T-cell (primary cell): ENCODE measurements at regions not wholly inside any gene's neighbourhood (a gene's known extent, or its start where the extent isn't known, plus 50 kb on each side); places are given as distances from the start of the nearest gene placed in this dataset.
"Not testable (repeated sequence)": the region's sequence is repeated elsewhere in the genome, so short reads cannot be mapped to it uniquely, and the experiment has no call there.

ENCODE experiments used
- ATAC-seq, 4 experiments: fragments of 200-7000 bp in 3 of 4; fragments of 150-1000 bp in 1 of 4; cut with Tn5 transposase; replicated peaks in 1 of 4; 1 replicate in 3 of 4; 2 replicates in 1 of 4; pipeline ENCODE4 v1.10.0; 2021; ENCODE audit warnings: moderate library complexity in 3 of 4, mild to moderate bottlenecking in 2 of 4, moderate number of reproducible peaks in 1 of 4
- CTCF ChIA-PET, 2 donors: fragments of 300-600 bp; sonication (Branson Sonifier 250); formaldehyde crosslinking; loops; one replicate each; lab custom pipeline; 2022; ENCODE audit warnings: antibody characterized with exemption in 2 of 2; lab: Charles Lee
- POLR2A ChIA-PET, 2 donors: fragments of 300-600 bp; sonication (Branson Sonifier 250); formaldehyde crosslinking; loops; one replicate each; lab custom pipeline; 2022; ENCODE audit warnings: antibody characterized with exemption in 2 of 2; lab: Charles Lee
- DNase-seq, 35 experiments: peaks; one replicate each; pipeline versions ENCODE4 v3.0.0 to v3.0.0-alpha.2; 2013 to 2023
- H3K27ac ChIP-seq: one replicate; pipeline ENCODE4 v1.5.1; 2013; ENCODE audit warnings: low read length
- H3K27me3 ChIP-seq, 2 experiments: replicated peaks in 1 of 2; 1 replicate in 1 of 2; 2 replicates in 1 of 2; pipeline versions ENCODE4 v1.6.1 to v1.7.0; 2013; ENCODE audit warnings: low read length in 1 of 2, mixed read lengths in 1 of 2; ENCODE audit not compliant: control insufficient read depth in 2 of 2, insufficient read depth in 2 of 2; ENCODE audit errors: extremely low read depth in 1 of 2
- H3K36me3 ChIP-seq, 2 donors: 1 replicate in 1 of 2; 2 replicates in 1 of 2; pipeline versions ENCODE4 v1.6.1 to v1.7.0; 2013; ENCODE audit warnings: low read length in 1 of 2; ENCODE audit not compliant: control insufficient read depth in 2 of 2, insufficient read depth in 1 of 2; ENCODE audit errors: extremely low read depth in 1 of 2
- H3K4me1 ChIP-seq, 2 experiments: 1 replicate in 1 of 2; 2 replicates in 1 of 2; pipeline versions ENCODE4 v1.6.1 to v1.7.0; 2013; ENCODE audit warnings: low read length in 2 of 2, mixed read lengths in 1 of 2; ENCODE audit not compliant: insufficient read depth in 2 of 2, control insufficient read depth in 1 of 2; ENCODE audit errors: extremely low read depth in 1 of 2
- H3K4me3 ChIP-seq, 2 donors: 1 replicate in 1 of 2; 2 replicates in 1 of 2; pipeline versions ENCODE4 v1.5.1 to v1.7.0; 2013; ENCODE audit warnings: mild to moderate bottlenecking in 2 of 2, low read length in 1 of 2, moderate library complexity in 1 of 2; ENCODE audit not compliant: control insufficient read depth in 1 of 2; ENCODE audit errors: extremely low read depth in 1 of 2
- H3K9me3 ChIP-seq: 2 replicates; pipeline ENCODE4 v1.7.0; 2013
- H3K27ac Mint-ChIP-seq, 2 donors: one replicate each; pipeline ENCODE4 v1.8.0; 2020 to 2021; ENCODE audit warnings: mild to moderate bottlenecking in 2 of 2, mixed read lengths in 2 of 2
- H3K27me3 Mint-ChIP-seq, 2 donors: one replicate each; pipeline ENCODE4 v1.8.0; 2021 to 2022; ENCODE audit warnings: mixed read lengths in 2 of 2
- H3K36me3 Mint-ChIP-seq: one replicate; pipeline ENCODE4 v1.8.0; 2021; ENCODE audit warnings: mixed read lengths
- H3K4me1 Mint-ChIP-seq, 3 donors: one replicate each; pipeline ENCODE4 v1.8.0; 2020 to 2022; ENCODE audit warnings: mixed read lengths in 3 of 3, mild to moderate bottlenecking in 1 of 3
- H3K4me3 Mint-ChIP-seq, 3 donors: one replicate each; pipeline ENCODE4 v1.8.0; 2020 to 2022; ENCODE audit warnings: mild to moderate bottlenecking in 3 of 3, mixed read lengths in 3 of 3, moderate library complexity in 3 of 3
- H3K9me3 Mint-ChIP-seq, 3 donors: one replicate each; pipeline ENCODE4 v1.8.0; 2020 to 2022; ENCODE audit warnings: mixed read lengths in 3 of 3
- WGBS: methylation state at CpG from one replicate; pipeline ENCODE4 v1.1.5; 2013; ENCODE audit warnings: missing lambda C conversion rate; ENCODE audit not compliant: insufficient coverage; 5-methylcytosine and 5-hydroxymethylcytosine counted together

- H3K9me3 Mint-ChIP-seq: peaks cover 0 to 3% (median 0%) of the 10 kb centered on the region in 3 donors
- no peak for ATAC-seq
- Histone ChIP-seq H3K4me3 (no peak overlapping the region), H3K36me3 (no peaks in the 10 kb centered on the region), H3K4me1 (no peaks in the 10 kb centered on the region), H3K9me3 (no peaks in the 10 kb centered on the region), H3K27me3 (no peaks in the 10 kb centered on the region), H3K27ac (no peak overlapping the region)
- no peak overlapping the region for H3K4me3 Mint-ChIP-seq
- H3K27ac Mint-ChIP-seq: no peak overlapping the region
- no peak for DNase-seq
- WGBS: 60% methylated on average over 1 of the region's 4 CpGs
- ChIA-PET CTCF (no interaction called here), POLR2A (no interaction called here)
- no peaks in the 10 kb centered on the region for H3K4me1 Mint-ChIP-seq
- no peaks in the 10 kb centered on the region for H3K27me3 Mint-ChIP-seq
- no peaks in the 10 kb centered on the region for H3K36me3 Mint-ChIP-seq
Measured at GRCh38 chr4:159593681-159594080, 490.8 kb downstream of the RAPGEF2 start.

DNA sequence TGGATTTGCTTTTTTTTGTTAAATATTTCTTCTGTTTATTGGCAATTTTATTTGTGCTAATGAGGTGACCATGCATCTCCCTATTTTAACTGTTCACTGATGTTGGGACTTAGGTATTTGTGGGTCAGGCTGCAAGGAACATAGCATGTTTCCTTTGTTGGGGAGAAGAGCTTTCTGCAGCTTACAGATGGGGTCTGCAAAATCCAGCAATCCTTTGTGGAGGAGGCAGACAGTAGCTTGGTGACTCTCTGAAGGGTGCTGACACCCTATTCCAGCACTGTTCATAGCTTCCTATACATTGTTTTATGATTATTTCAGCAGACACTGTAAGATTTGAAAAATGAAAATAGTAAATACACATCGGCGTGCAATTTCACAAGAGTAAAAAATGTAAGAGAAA, 491.7 kb downstream of the RAPGEF2 start:
- Histone ChIP-seq H3K4me3 (no peak overlapping the region), H3K27ac (no peak overlapping the region), H3K36me3 (no peaks in the 10 kb centered on the region), H3K27me3 (no peaks in the 10 kb centered on the region), H3K4me1 (no peaks in the 10 kb centered on the region), H3K9me3 (no peaks in the 10 kb centered on the region)
- H3K4me3 Mint-ChIP-seq: no peak overlapping the region
- no peaks in the 10 kb centered on the region for H3K4me1 Mint-ChIP-seq
- WGBS: no CpG with 5 or more reads among the region's 2 CpGs
- no peaks in the 10 kb centered on the region for H3K27me3 Mint-ChIP-seq
- POLR2A ChIA-PET: no interaction called here
- no peak for DNase-seq
- CTCF ChIA-PET: no interaction called here
- ATAC-seq: no peak
- no peaks in the 10 kb centered on the region for H3K9me3 Mint-ChIP-seq
- H3K27ac Mint-ChIP-seq: no peak overlapping the region
- no peaks in the 10 kb centered on the region for H3K36me3 Mint-ChIP-seq

GRCh38 chr4:159595101-159595500, 492.2 kb downstream of the RAPGEF2 start:
- H3K9me3 ChIP-seq, H3K4me1 ChIP-seq, H3K4me3 ChIP-seq, POLR2A ChIA-PET, H3K36me3 Mint-ChIP-seq, H3K4me1 Mint-ChIP-seq, ATAC-seq, H3K27ac ChIP-seq, H3K27me3 Mint-ChIP-seq, H3K4me3 Mint-ChIP-seq, H3K27me3 ChIP-seq, DNase-seq, CTCF ChIA-PET, H3K27ac Mint-ChIP-seq, H3K9me3 Mint-ChIP-seq, H3K36me3 ChIP-seq: not testable (repeated sequence)
- 14% methylated on average over 1 of the region's 4 CpGs for WGBS

GRCh38 chr4:159598602-159599001, 495.7 kb downstream of the RAPGEF2 start:
- H3K27me3 Mint-ChIP-seq: no peaks in the 10 kb centered on the region
- Histone ChIP-seq H3K4me1 (no peaks in the 10 kb centered on the region), H3K4me3 (no peak overlapping the region), H3K27me3 (no peaks in the 10 kb centered on the region), H3K36me3 (no peaks in the 10 kb centered on the region), H3K27ac (no peak overlapping the region), H3K9me3 (no peaks in the 10 kb centered on the region)
- no peaks in the 10 kb centered on the region for H3K4me1 Mint-ChIP-seq
- DNase-seq (no peak), ATAC-seq (no peak)
- ChIA-PET POLR2A (no interaction called here), CTCF (no interaction called here)
- no peak overlapping the region for H3K4me3 Mint-ChIP-seq
- H3K27ac Mint-ChIP-seq: no peak overlapping the region
- H3K36me3 Mint-ChIP-seq: no peaks in the 10 kb centered on the region
- WGBS: 100% methylated on average over 1 of the region's 2 CpGs
- H3K9me3 Mint-ChIP-seq: no peaks in the 10 kb centered on the region

- Histone ChIP-seq H3K4me1 (no peaks in the 10 kb centered on the region), H3K36me3 (no peaks in the 10 kb centered on the region), H3K4me3 (no peak overlapping the region), H3K27ac (no peak overlapping the region), H3K27me3 (no peaks in the 10 kb centered on the region), H3K9me3 (no peaks in the 10 kb centered on the region)
- H3K27ac Mint-ChIP-seq: no peak overlapping the region
- CTCF ChIA-PET: interaction anchor here in 1 of 2 donors (0.7 kb wide), 1 partner anchor 64 kb away, joined by 3 read pairs; no protein-coding TSS in a partner anchor
- no peaks in the 10 kb centered on the region for H3K4me1 Mint-ChIP-seq
- H3K36me3 Mint-ChIP-seq: no peaks in the 10 kb centered on the region
- H3K27me3 Mint-ChIP-seq: no peaks in the 10 kb centered on the region
- no peak for ATAC-seq
- POLR2A ChIA-PET: no interaction called here
- H3K4me3 Mint-ChIP-seq: no peak overlapping the region
- DNase-seq: no peak
- H3K9me3 Mint-ChIP-seq: no peaks in the 10 kb centered on the region
- WGBS: 80% methylated on average over 1 of the region's 2 CpGs
Measured at GRCh38 chr4:159600061-159600460, 497.2 kb downstream of the RAPGEF2 start.

DNA sequence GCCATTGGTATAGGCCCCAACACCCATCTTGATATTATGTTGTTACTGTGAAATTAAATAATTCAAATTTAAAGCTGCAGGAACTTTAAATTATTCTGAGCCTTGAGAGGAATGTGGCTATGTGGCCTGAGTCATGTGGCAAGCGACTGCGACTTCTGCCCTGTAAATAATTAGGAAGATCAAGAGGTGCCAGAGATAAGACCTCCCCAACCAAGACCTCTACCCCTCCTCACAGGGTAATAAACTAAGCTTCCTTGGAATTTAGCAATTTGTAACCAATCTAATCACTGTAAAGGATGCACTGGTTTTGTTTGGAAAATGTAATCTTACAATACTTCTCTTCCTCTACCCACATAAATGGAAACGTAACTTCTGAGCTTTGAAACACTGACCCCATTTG, 501.9 kb downstream of the RAPGEF2 start:
- H3K4me1 ChIP-seq: no peaks in the 10 kb centered on the region
- H3K9me3 ChIP-seq: no peaks in the 10 kb centered on the region
- no peaks in the 10 kb centered on the region for H3K27me3 ChIP-seq
- no peaks in the 10 kb centered on the region for H3K36me3 ChIP-seq
- no peak overlapping the region for H3K4me3 Mint-ChIP-seq
- no peak for ATAC-seq
- no peak for DNase-seq
- H3K9me3 Mint-ChIP-seq: no peaks in the 10 kb centered on the region
- H3K27ac Mint-ChIP-seq: no peak overlapping the region
- H3K4me3 ChIP-seq: no peak overlapping the region
- CTCF ChIA-PET: no interaction called here
- POLR2A ChIA-PET: no interaction called here
- no peak overlapping the region for H3K27ac ChIP-seq
- no peaks in the 10 kb centered on the region for H3K36me3 Mint-ChIP-seq
- H3K27me3 Mint-ChIP-seq: no peaks in the 10 kb centered on the region
- 80% methylated on average over 1 of the region's 3 CpGs for WGBS
- H3K4me1 Mint-ChIP-seq: no peaks in the 10 kb centered on the region

DNA sequence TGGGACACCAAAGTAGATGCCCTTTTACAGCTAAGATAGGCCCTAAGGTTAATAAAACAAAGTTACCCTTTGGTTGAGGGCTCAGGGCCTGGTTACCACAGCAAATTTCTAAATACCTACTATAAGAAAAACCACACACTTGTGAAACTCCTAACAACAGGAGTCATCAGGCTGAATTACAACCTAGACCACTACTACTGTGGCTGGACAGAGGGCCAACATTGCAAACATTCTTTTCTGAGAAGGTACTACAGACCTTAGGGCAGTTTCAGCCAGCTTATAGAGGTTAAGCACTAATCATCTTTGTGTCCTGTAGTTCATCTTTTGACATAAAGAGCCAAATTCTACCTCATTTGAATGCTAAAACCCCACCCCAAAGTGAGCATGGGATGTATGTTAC, 504.0 kb downstream of the RAPGEF2 start:
- H3K36me3 ChIP-seq: no peaks in the 10 kb centered on the region
- ChIA-PET CTCF (no interaction called here), POLR2A (no interaction called here)
- Mint-ChIP-seq H3K4me1 (no peaks in the 10 kb centered on the region), H3K36me3 (no peaks in the 10 kb centered on the region), H3K9me3 (peaks cover 0 to 5% (median 3%) of the 10 kb centered on the region in 3 donors), H3K4me3 (no peak overlapping the region), H3K27me3 (no peaks in the 10 kb centered on the region), H3K27ac (no peak overlapping the region)
- H3K4me1 ChIP-seq: no peaks in the 10 kb centered on the region
- no peak overlapping the region for H3K4me3 ChIP-seq
- DNase-seq (no peak), ATAC-seq (no peak)
- H3K9me3 ChIP-seq: no peaks in the 10 kb centered on the region
- no peak overlapping the region for H3K27ac ChIP-seq
- no peaks in the 10 kb centered on the region for H3K27me3 ChIP-seq
